ENCODE measurements at regions not wholly inside any gene's neighbourhood (a gene's known extent, or its start where the extent isn't known, plus 50 kb on each side); places are given as distances from the start of the nearest gene placed in this dataset.

GRCh38 chr5:142479854-142480519, 155.2 kb upstream of the SPRY4 start:
- TF ChIP-seq, protein P1, sequence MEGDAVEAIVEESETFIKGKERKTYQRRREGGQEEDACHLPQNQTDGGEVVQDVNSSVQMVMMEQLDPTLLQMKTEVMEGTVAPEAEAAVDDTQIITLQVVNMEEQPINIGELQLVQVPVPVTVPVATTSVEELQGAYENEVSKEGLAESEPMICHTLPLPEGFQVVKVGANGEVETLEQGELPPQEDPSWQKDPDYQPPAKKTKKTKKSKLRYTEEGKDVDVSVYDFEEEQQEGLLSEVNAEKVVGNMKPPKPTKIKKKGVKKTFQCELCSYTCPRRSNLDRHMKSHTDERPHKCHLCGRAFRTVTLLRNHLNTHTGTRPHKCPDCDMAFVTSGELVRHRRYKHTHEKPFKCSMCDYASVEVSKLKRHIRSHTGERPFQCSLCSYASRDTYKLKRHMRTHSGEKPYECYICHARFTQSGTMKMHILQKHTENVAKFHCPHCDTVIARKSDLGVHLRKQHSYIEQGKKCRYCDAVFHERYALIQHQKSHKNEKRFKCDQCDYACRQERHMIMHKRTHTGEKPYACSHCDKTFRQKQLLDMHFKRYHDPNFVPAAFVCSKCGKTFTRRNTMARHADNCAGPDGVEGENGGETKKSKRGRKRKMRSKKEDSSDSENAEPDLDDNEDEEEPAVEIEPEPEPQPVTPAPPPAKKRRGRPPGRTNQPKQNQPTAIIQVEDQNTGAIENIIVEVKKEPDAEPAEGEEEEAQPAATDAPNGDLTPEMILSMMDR (IDR thresholded peaks at IDR 0.05; ENCODE audit: poor library complexity, severe bottlenecking): no peak
- peaks cover 11% of the 10 kb centered on the region for H3K4me1 ChIP-seq (ENCODE audit: insufficient read depth, poor library complexity, severe bottlenecking)
- no peak overlapping the region for H3K27ac ChIP-seq (ENCODE audit: poor library complexity, severe bottlenecking)
- no peaks in the 10 kb centered on the region for H3K27me3 ChIP-seq (ENCODE audit: insufficient read depth, poor library complexity, severe bottlenecking)
- H3K9me3 ChIP-seq (ENCODE audit: severe bottlenecking): no peaks in the 10 kb centered on the region
- DNase-seq (ENCODE audit: low spot score): no peak
- ATAC-seq (ENCODE audit: low read depth): no peak
- H3K36me3 ChIP-seq (ENCODE audit: low read depth): no peaks in the 10 kb centered on the region
- no peak overlapping the region for H3K4me3 ChIP-seq (ENCODE audit: severe bottlenecking)

DNA sequence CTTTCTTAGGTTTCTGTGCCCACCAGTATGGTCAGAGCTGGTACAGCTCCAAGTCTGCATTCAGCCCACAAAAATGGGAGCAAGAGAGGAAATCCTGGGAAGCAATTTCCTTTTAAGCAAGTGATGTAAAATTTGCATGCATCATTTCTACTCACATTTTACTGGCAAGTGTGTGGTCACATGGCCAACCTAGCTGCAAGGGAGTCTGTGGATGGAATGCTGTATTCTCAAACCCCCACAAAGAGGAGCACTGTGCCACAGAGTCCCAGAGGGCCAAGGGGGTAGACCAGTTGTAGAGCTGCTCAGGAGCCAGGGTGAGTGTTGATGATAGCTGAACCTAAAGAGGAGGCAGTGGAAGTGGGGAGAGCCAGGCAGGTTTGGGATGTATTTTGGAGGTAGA, 154.3 kb upstream of the SPRY4 start:
- H3K27me3 ChIP-seq (ENCODE audit: insufficient read depth, poor library complexity, severe bottlenecking): no peaks in the 10 kb centered on the region

GRCh38 chr5:142478113-142478512, 153.3 kb upstream of the SPRY4 start:
- ATAC-seq (ENCODE audit: low read depth) (no peak), DNase-seq (ENCODE audit: low spot score) (no peak)
- Histone ChIP-seq H3K4me1 (ENCODE audit: insufficient read depth, poor library complexity, severe bottlenecking) (peaks cover 24% of the 10 kb centered on the region), H3K9me3 (ENCODE audit: severe bottlenecking) (no peaks in the 10 kb centered on the region), H3K27ac (ENCODE audit: poor library complexity, severe bottlenecking) (no peak overlapping the region), H3K27me3 (ENCODE audit: insufficient read depth, poor library complexity, severe bottlenecking) (no peaks in the 10 kb centered on the region), H3K4me3 (ENCODE audit: severe bottlenecking) (no peak overlapping the region), H3K36me3 (ENCODE audit: low read depth) (no peaks in the 10 kb centered on the region)
- TF ChIP-seq, protein P1 (IDR thresholded peaks at IDR 0.05; ENCODE audit: poor library complexity, severe bottlenecking): no peak

More for the DNA sequence above, 154.3 kb upstream of the SPRY4 start:
- H3K4me1 ChIP-seq (ENCODE audit: insufficient read depth, poor library complexity, severe bottlenecking): peaks cover 19% of the 10 kb centered on the region
- ATAC-seq (ENCODE audit: low read depth): no peak
- H3K27ac ChIP-seq (ENCODE audit: poor library complexity, severe bottlenecking): no peak overlapping the region
- H3K9me3 ChIP-seq (ENCODE audit: severe bottlenecking): no peaks in the 10 kb centered on the region
- TF ChIP-seq, protein P1 (IDR thresholded peaks at IDR 0.05; ENCODE audit: poor library complexity, severe bottlenecking): no peak
- DNase-seq (ENCODE audit: low spot score): no peak
- H3K36me3 ChIP-seq (ENCODE audit: low read depth): no peaks in the 10 kb centered on the region
- H3K4me3 ChIP-seq (ENCODE audit: severe bottlenecking): no peak overlapping the region

DNA sequence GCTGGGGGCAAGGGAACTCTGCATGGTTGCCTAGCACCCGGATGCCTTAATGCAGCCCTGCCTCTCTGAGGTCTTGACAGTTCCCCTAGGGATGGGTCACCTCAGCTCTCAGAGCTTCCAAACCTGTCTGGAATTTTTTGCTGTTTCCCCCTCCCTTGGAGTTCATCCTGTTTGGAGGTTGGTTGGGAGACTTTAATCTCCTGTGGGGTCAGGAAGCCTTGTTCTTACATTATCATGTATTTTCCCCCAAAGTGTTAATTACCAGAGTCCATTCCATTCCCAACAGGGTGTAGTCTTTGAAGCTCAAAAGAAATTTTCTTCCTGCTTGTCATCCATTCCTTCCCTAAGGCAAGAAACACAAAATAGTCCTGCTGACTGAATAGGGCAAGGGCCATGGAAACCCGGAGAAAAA, 150.3 kb upstream of the SPRY4 start:
- Histone ChIP-seq H3K27me3 (ENCODE audit: insufficient read depth, poor library complexity, severe bottlenecking) (no peaks in the 10 kb centered on the region), H3K4me3 (ENCODE audit: severe bottlenecking) (no peak overlapping the region), H3K36me3 (ENCODE audit: low read depth) (no peaks in the 10 kb centered on the region), H3K27ac (ENCODE audit: poor library complexity, severe bottlenecking) (peak overlapping the region; percentile 92), H3K9me3 (ENCODE audit: severe bottlenecking) (no peaks in the 10 kb centered on the region), H3K4me1 (ENCODE audit: insufficient read depth, poor library complexity, severe bottlenecking) (peaks cover 38% of the 10 kb centered on the region)
- TF ChIP-seq, protein P1 (IDR thresholded peaks at IDR 0.05; ENCODE audit: poor library complexity, severe bottlenecking): no peak
- DNase-seq (ENCODE audit: low spot score): no peak
- ATAC-seq (ENCODE audit: low read depth): no peak

DNA sequence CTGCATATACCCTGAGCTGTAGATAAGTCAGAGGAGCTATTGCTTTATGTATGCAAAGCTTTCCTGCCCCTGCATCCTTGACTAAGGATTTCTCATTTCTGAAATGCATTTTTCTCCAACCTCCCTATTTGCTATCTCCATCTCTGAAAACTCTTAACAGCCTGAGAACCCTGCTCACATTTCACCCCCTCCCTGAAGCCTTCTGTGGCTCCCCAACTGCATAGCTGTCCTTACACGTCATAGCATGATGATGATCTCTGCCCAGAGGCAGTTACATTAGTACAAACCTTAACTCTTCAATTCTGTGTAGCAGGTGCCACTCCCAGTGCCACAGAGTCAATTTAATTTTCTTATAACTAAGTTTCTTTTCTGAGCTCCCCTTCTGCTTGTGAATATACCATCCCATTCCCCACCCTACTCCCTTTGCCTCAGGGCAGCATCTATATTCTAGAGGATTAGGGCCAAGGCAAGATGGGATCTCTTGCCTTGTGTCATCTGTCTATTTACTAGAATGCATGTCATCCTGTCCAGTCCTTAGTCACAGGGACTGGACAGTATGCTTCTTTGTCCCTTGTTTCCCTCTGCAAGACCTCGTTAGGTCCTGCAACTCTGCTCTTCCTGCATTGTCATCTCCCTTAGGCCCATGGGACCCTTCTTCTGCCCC, 149.7 kb upstream of the SPRY4 start:
- Histone ChIP-seq H3K4me1 (ENCODE audit: insufficient read depth, poor library complexity, severe bottlenecking) (peaks cover 38% of the 10 kb centered on the region), H3K9me3 (ENCODE audit: severe bottlenecking) (no peaks in the 10 kb centered on the region), H3K27me3 (ENCODE audit: insufficient read depth, poor library complexity, severe bottlenecking) (no peaks in the 10 kb centered on the region), H3K27ac (ENCODE audit: poor library complexity, severe bottlenecking) (peak overlapping the region; percentile 92), H3K4me3 (ENCODE audit: severe bottlenecking) (no peak overlapping the region), H3K36me3 (ENCODE audit: low read depth) (no peaks in the 10 kb centered on the region)
- DNase-seq (ENCODE audit: low spot score) (no peak), ATAC-seq (ENCODE audit: low read depth) (peak; percentile 73)
- TF ChIP-seq, protein P1 (IDR thresholded peaks at IDR 0.05; ENCODE audit: poor library complexity, severe bottlenecking): no peak
